ENCODE measurements at regions not wholly inside any gene's neighbourhood (a gene's known extent, or its start where the extent isn't known, plus 50 kb on each side); places are given as distances from the start of the nearest gene placed in this dataset.

DNA sequence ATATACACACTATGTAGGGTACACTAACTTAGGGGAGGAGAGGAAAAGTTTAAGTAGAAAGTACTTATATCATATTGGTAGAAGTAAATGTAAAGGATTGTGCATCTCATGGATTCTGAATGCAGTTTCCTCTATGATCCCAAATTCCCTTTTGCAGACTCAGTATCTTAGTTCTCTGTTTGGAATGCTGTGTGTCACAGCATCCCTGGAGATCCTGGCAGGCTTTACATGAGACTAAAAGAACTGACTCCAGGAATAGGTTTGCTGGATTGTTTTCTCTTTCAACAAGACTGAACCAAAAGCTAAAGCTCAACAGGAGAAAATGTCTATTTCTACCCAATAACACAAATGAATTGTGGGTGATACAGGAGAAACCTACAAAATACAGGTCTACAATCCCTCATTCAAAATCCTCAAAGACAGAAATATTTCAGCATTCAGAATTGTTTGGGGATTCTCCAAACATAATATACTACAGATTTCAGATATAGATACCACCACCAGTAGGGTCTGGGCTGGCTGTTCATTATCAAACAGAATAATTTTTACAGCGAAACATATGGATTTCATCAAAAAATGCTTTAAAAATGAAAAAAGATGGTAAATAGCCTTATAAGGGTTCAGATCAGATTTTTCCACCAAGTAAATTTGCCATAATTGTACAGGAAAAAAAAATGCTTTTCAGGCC is 324.7 kb upstream of the GRAMD2B start:
- no peaks in the 10 kb centered on the region for H3K9me3 ChIP-seq (replicated peaks; ENCODE audit: control insufficient read depth, insufficient read depth, low read length)
- intact Hi-C loops (cut with micrococcal nuclease; ENCODE audit: unreplicated experiment) = no loop called here
- H3K9ac ChIP-seq (ENCODE audit: control insufficient read depth, insufficient read depth, low read length) = no peak overlapping the region
- DNase-seq (ENCODE audit: low read depth, low spot score) = no peak
- CTCF ChIA-PET = no interaction called here
- H3K4me3 ChIP-seq = no peak overlapping the region
- BruUV-seq (replicated peaks) = no TSS peak
- ATAC-seq = no peak
- no peak for TF ChIP-seq BACH1 (IDR thresholded peaks at IDR 0.05; ENCODE audit: borderline replicate concordance)
- TF ChIP-seq ETV6 (conservative IDR thresholded peaks at IDR 0.05 in 1 of 2, IDR thresholded peaks at IDR 0.05 in 1 of 2; ENCODE audit: borderline replicate concordance in 1 of 2, low read depth in 1 of 2) = no peak
- TF ChIP-seq CBFB (IDR thresholded peaks at IDR 0.05; ENCODE audit: low read depth) = no peak
- no peak for TF ChIP-seq SMARCA5 (IDR thresholded peaks at IDR 0.05)
- no peak for TF ChIP-seq NFYA (IDR thresholded peaks at IDR 0.05; ENCODE audit: borderline replicate concordance, low read depth, low read length)
- no peak for TF ChIP-seq IKZF2 (IDR thresholded peaks at IDR 0.05)
- no peak for TF ChIP-seq BRCA1 (IDR thresholded peaks at IDR 0.05; ENCODE audit: low read depth, low read length)
- TF ChIP-seq BMI1 (IDR thresholded peaks at IDR 0.05; ENCODE audit: borderline replicate concordance) = no peak
- no peak for TF ChIP-seq NBN (IDR thresholded peaks at IDR 0.05)
- TF ChIP-seq SMC3 (IDR thresholded peaks at IDR 0.05; ENCODE audit: borderline replicate concordance, low read length) = no peak
- no peak for TF ChIP-seq RBBP5 (conservative IDR thresholded peaks at IDR 0.05)
- no peak for TF ChIP-seq NRF1 (conservative IDR thresholded peaks at IDR 0.05; ENCODE audit: low read depth, low read length)
- TF ChIP-seq TCF3 (IDR thresholded peaks at IDR 0.05; ENCODE audit: borderline replicate concordance, insufficient read depth, low read depth, low read length) = no peak
- H4K20me1 ChIP-seq (ENCODE audit: control insufficient read depth, insufficient read depth) = no peaks in the 10 kb centered on the region
- 36% methylated on average over 1 of the region's 1 CpG for WGBS (ENCODE audit: insufficient coverage, insufficient replicate concordance, low lambda C conversion rate, missing lambda C conversion rate)
- in situ Hi-C loops (cut with MboI) = no loop called here
- H3K4me2 ChIP-seq (ENCODE audit: control insufficient read depth, insufficient read depth) = no peak overlapping the region
- POLR2A ChIA-PET = no interaction called here
- H3K27me3 ChIP-seq (replicated peaks in 1 of 2; ENCODE audit: control insufficient read depth in 2 of 2, insufficient read depth in 2 of 2, low read length in 1 of 2) = no peaks in the 10 kb centered on the region
- no peaks in the 10 kb centered on the region for H3K4me1 ChIP-seq (ENCODE audit: control insufficient read depth, insufficient read depth, low read length)
- no peaks in the 10 kb centered on the region for H3K36me3 ChIP-seq (ENCODE audit: control insufficient read depth in 2 of 2, insufficient read depth in 2 of 2, low read length in 1 of 2)
- no peak for FAIRE-seq
- SMC1A ChIA-PET (ENCODE audit: uncharacterized antibody, unreplicated experiment) = interaction anchor here (1.2 kb wide), 1 partner anchor 11 kb away, joined by 3 read pairs; no protein-coding TSS in a partner anchor
- no peak overlapping the region for H2AFZ ChIP-seq (ENCODE audit: control insufficient read depth, low read depth, low read length)
- no peaks in the 10 kb centered on the region for H3K79me2 ChIP-seq (ENCODE audit: control insufficient read depth, insufficient read depth, low read length)
- H3K27ac ChIP-seq (ENCODE audit: control insufficient read depth, insufficient read depth) = no peak overlapping the region
- RAD21 ChIA-PET (ENCODE audit: unreplicated experiment) = no interaction called here

Measured in GM12878 (cell line).